DND-41 (cell line): ENCODE measurements at regions not wholly inside any gene's neighbourhood (a gene's known extent, or its start where the extent isn't known, plus 50 kb on each side); places are given as distances from the start of the nearest gene placed in this dataset.

Source experiments
- CTCF ChIP-seq: IDR thresholded peaks from 2 replicates; pipeline ENCODE4 v1.5.1; 2012; ENCODE audit warnings: borderline replicate concordance, low read length, moderate library complexity, mild to moderate bottlenecking; ENCODE audit not compliant: poor library complexity, severe bottlenecking; ENCODE audit errors: extremely low read depth
- EZH2 ChIP-seq: IDR thresholded peaks from 3 replicates; pipeline ENCODE4 v1.6.1; 2012; ENCODE audit warnings: borderline replicate concordance, low read depth, mild to moderate bottlenecking, moderate library complexity, low read length, inconsistent platforms; ENCODE audit not compliant: severe bottlenecking

GRCh38 chr6:105926318-105926717 lies 159.8 kb upstream of the PRDM1 start:
- TF ChIP-seq CTCF (no peak), EZH2 (no peak)
